GM12873 (cell line): ENCODE measurements at regions not wholly inside any gene's neighbourhood (a gene's known extent, or its start where the extent isn't known, plus 50 kb on each side); places are given as distances from the start of the nearest gene placed in this dataset.

Experiments
- TF ChIP-seq, protein P1 (sequence below): IDR thresholded peaks from 2 replicates; pipeline ENCODE4 v1.5.1; 2012; ENCODE audit warnings: low read depth, mild to moderate bottlenecking, moderate library complexity, low read length, control low read depth; ENCODE audit not compliant: insufficient read depth; ENCODE audit errors: missing control alignments

DNA sequence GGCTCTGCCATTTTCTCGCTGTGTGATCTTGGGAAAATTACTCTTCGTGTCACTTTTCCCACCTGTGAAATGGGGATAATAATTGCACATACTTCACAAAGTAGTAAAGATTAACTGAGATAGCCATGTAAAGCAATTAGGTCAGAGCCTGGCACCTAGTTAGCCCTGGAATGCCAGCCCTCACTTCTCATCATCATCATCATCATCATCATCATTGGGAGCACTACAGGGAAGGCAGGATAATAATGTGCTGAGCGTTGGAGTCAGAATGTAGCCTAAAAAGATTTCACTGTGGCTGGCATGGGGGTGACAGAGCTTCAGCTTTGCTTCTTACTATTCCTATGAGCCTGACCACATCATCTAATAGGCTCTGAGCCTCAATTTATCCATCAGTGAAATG, 362.6 kb downstream of the TOX3 start:
- TF ChIP-seq, protein P1, sequence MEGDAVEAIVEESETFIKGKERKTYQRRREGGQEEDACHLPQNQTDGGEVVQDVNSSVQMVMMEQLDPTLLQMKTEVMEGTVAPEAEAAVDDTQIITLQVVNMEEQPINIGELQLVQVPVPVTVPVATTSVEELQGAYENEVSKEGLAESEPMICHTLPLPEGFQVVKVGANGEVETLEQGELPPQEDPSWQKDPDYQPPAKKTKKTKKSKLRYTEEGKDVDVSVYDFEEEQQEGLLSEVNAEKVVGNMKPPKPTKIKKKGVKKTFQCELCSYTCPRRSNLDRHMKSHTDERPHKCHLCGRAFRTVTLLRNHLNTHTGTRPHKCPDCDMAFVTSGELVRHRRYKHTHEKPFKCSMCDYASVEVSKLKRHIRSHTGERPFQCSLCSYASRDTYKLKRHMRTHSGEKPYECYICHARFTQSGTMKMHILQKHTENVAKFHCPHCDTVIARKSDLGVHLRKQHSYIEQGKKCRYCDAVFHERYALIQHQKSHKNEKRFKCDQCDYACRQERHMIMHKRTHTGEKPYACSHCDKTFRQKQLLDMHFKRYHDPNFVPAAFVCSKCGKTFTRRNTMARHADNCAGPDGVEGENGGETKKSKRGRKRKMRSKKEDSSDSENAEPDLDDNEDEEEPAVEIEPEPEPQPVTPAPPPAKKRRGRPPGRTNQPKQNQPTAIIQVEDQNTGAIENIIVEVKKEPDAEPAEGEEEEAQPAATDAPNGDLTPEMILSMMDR, result no peak

DNA sequence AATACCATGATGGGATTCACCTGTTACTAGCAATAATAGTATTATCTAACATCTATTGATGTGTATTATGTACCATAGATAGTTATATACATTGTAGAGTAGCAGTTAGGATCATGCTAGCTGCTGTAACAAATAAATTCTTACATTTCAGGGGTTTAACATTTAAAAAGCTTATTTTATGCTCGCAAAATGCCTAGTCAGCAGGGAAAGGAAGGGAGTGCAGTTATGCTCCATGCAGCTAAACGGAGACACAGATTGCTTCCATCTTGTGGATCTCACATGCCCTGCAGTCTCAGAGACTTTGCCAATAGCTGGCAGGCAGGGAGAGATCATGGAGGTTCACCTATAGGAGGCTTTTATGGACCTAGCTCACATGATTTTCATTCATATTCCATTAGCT, 364.1 kb downstream of the TOX3 start:
- TF ChIP-seq, protein P1, result no peak

DNA sequence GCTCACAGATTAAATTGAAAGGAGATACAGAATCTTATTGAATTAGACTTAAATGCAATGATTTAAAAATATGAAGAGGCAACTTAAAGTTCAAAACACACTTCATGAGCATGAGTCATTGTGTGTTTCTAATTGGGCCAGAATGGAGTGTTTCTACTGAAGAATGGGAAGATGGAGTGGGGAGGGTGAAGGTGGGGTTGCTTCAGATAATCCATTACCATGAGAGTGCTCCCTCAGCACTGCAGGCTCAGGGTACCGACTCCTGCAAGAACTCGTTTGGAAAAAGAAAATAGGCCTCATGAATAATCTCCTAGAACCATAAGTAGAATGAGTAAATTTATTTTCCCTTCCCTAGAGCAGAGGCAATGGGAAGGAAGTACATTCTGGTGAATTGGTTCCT, 372.8 kb downstream of the TOX3 start:
- TF ChIP-seq, protein P1, result no peak

DNA sequence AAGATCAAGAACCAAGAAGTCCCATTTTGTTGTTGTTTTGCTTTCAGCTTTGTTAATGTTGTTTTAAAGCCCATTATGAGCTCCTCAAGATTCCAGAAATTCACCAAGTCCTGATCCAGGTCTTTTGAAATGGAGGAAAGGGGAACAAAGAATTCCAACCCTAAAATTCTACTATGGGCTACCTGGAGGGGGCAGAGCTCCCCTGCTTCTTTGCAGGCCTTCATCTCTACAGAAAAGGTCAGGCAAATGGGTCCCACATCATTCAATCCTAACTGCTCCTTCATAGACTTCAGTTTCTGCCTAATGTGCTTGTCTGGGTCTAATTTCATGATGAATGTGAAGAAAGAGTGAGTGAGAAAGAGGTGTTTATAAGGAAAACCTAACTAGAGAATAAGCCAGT, 375.5 kb downstream of the TOX3 start:
- TF ChIP-seq, protein P1, result no peak

DNA sequence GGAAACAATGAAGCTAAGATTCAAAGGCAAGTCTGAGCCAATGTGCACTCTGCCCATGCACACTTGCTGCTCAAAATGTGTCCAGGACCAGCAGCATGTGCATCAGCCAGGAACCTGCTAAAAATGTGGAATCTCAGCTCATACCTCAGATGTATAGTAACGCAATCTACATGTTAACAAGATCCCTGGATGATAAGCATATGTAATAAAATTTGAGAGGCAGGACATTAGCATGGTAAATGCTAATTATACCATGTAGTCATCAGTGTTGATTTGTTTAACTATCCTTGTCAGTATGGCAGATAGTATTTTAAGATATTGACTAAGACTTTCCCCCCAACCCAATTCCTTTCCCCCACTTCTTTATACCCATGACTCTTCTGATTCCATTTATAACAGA, 379.6 kb downstream of the TOX3 start:
- TF ChIP-seq, protein P1, result no peak

DNA sequence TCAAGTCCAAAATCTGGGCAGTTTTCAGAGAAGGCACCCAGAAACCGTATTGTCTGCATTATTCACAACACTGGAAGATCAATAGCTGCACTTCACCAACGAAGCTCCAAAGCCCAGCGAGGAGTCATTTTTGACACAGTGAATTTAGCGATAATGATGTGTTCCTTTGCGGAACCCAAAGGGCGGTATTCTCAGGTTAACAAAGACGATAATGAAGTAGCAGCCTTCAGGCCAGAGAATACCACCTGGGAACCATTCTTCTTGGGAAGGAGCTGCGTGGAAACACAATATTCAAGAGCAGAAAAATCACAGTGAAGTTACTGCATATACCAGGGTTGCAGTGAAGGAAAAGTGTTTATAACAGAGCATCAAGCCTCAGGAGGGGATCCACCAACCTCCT, 381.0 kb downstream of the TOX3 start:
- TF ChIP-seq, protein P1, result no peak

DNA sequence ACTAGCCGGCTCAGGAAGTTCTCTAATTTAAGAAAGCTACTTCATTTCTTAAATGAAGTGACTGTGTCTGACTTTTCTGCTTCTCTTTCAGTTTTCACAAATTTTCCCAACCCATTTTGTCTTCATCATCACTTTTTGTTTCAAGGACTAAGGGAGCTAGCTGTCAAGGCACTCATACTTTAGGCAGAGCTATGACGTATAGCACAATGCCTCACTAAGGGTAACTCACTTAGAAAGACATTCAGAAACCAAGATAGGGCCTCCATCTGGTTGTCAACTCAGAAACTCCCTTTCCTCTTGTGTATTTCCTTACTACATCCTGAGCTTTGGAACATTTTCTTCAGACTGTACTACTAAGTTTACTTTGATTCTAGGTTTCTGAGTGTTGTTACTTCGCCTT, 397.9 kb downstream of the TOX3 start:
- TF ChIP-seq, protein P1, result no peak
